K562 (cell line): ENCODE measurements at regions not wholly inside any gene's neighbourhood (a gene's known extent, or its start where the extent isn't known, plus 50 kb on each side); places are given as distances from the start of the nearest gene placed in this dataset.

Experiments used
- ATAC-seq: fragments of 200-7000 bp; cut with Tn5 transposase; 3 replicates; pipeline ENCODE4 v1.9.1; 2020; ENCODE audit warnings: moderate library complexity
- BruUV-seq: library from RNA; stranded (reverse); fragments of 400-500 nt; replicated peaks from 2 replicates; lab custom pipeline; 2021; lab: Mats Ljungman, UMichigan
- CTCF ChIA-PET: fragments of 300-600 bp; formaldehyde crosslinking; extraction: SDS; loops from one replicate; lab custom pipeline; 2021; ENCODE audit warnings: low intra/inter-chr PET ratio; lab: Yijun Ruan, JAX
- POLR2A ChIA-PET: fragments of 300-600, 350-650 bp; sonication (Branson Sonifier 250); formaldehyde crosslinking; extraction: SDS; loops from one replicate; lab custom pipeline; 2021; ENCODE audit warnings: antibody characterized with exemption, inconsistent platforms; lab: Yijun Ruan, JAX
- DNase-seq, 4 experiments: peaks; one replicate each; pipeline versions ENCODE4 v3.0.0 to v3.0.0-alpha.2; 2011 to 2018; ENCODE audit warnings: low spot score in 3 of 4, mixed read lengths in 3 of 4; ENCODE audit errors: extremely low read depth in 1 of 4
- FAIRE-seq: peaks from 2 replicates; lab custom pipeline; 2011; peaks lifted over from hg19 to GRCh38; lab: Jason Lieb, UNC
- H2AFZ ChIP-seq: 2 replicates; pipeline ENCODE4 v1.6.0; 2011; ENCODE audit warnings: low read depth, low read length, control low read depth, inconsistent platforms
- H3K27ac ChIP-seq: fragments of 200-600 bp; 3 replicates; pipeline ENCODE4 v1.8.0; 2011; ENCODE audit warnings: low read depth, mild to moderate bottlenecking, control low read depth, inconsistent platforms, low read length, moderate library complexity, mixed read lengths; ENCODE audit errors: extremely low read depth
- H3K27me3 ChIP-seq, 2 experiments: fragments of 300-600 bp in 1 of 2; 2 replicates in 1 of 2; 3 replicates in 1 of 2; pipeline versions ENCODE4 v1.6.0 to v1.8.0; 2011; ENCODE audit warnings: inconsistent platforms in 2 of 2, low read length in 2 of 2, mild to moderate bottlenecking in 1 of 2, mixed read lengths in 1 of 2, moderate library complexity in 1 of 2; ENCODE audit not compliant: control insufficient read depth in 2 of 2, insufficient read depth in 2 of 2
- H3K36me3 ChIP-seq: fragments of 300-600 bp; 3 replicates; pipeline ENCODE4 v1.8.0; 2011; ENCODE audit warnings: mild to moderate bottlenecking, low read length, inconsistent platforms; ENCODE audit not compliant: control insufficient read depth, insufficient read depth
- H3K4me1 ChIP-seq, 2 experiments: fragments of 200-600 bp in 1 of 2; replicated peaks in 1 of 2; 2 replicates in 1 of 2; 3 replicates in 1 of 2; pipeline versions ENCODE4 v1.5.1 to v1.8.0; 2011; ENCODE audit warnings: inconsistent platforms in 2 of 2, low read length in 2 of 2, mild to moderate bottlenecking in 1 of 2, mixed read lengths in 1 of 2, moderate library complexity in 1 of 2; ENCODE audit not compliant: control insufficient read depth in 2 of 2, insufficient read depth in 2 of 2
- H3K4me2 ChIP-seq: 2 replicates; pipeline ENCODE4 v1.6.1; 2011; ENCODE audit warnings: low read length, control low read depth, inconsistent platforms, mixed read lengths; ENCODE audit not compliant: insufficient read depth
- H3K4me3 ChIP-seq: fragments of 200-600 bp; sonication (generic), shearing (Covaris generic); 2 replicates; pipeline ENCODE4 v1.5.1; 2016; ENCODE audit warnings: control low read depth, inconsistent platforms
- H3K79me2 ChIP-seq: fragments of 200-600 bp; 3 replicates; pipeline ENCODE4 v1.8.0; 2011; ENCODE audit warnings: low read length, inconsistent platforms; ENCODE audit not compliant: control insufficient read depth, insufficient read depth
- H3K9ac ChIP-seq, 2 experiments: 2 replicates each; pipeline versions ENCODE4 v1.6.0 to v1.6.1; 2011; ENCODE audit warnings: low read depth in 2 of 2, low read length in 2 of 2, control low read depth in 1 of 2, inconsistent platforms in 1 of 2, mild to moderate bottlenecking in 1 of 2, mixed read lengths in 1 of 2; ENCODE audit not compliant: insufficient read depth in 1 of 2
- H3K9me1 ChIP-seq: one replicate; pipeline ENCODE4 v1.6.0; 2011; ENCODE audit warnings: inconsistent platforms, mild to moderate bottlenecking, low read length, moderate library complexity; ENCODE audit not compliant: control insufficient read depth, insufficient read depth
- H3K9me3 ChIP-seq: replicated peaks from 2 replicates; pipeline ENCODE4 v1.5.1; 2011; ENCODE audit warnings: low read depth, low read length, inconsistent platforms; ENCODE audit not compliant: control insufficient read depth, insufficient read depth
- H4K20me1 ChIP-seq: replicated peaks from 2 replicates; pipeline ENCODE4 v1.6.1; 2011; ENCODE audit warnings: low read length, inconsistent platforms, mixed read lengths; ENCODE audit not compliant: control insufficient read depth, insufficient read depth
- ARID2 ChIP-seq: fragments of 450-650 bp; IDR thresholded peaks from 2 replicates; pipeline ENCODE4 v1.6.1; 2017; ENCODE audit warnings: antibody characterized with exemption, mild to moderate bottlenecking
- ATF6 ChIP-seq: sonication (generic); formaldehyde crosslinking; IDR thresholded peaks from 2 replicates; pipeline ENCODE4 v1.4.0; 2020; ENCODE audit warnings: mild to moderate bottlenecking, missing genetic modification reagents
- CC2D1A ChIP-seq: fragments of 450-650 bp; IDR thresholded peaks from 2 replicates; pipeline ENCODE4 v1.6.1; 2017; ENCODE audit warnings: mild to moderate bottlenecking
- CHD1 ChIP-seq: fragments of 200-600 bp; sonication (generic); IDR thresholded peaks from one replicate; pipeline ENCODE4 v1.6.1; 2012; ENCODE audit warnings: mild to moderate bottlenecking, moderate library complexity, low read length, inconsistent platforms
- CHD2 ChIP-seq: IDR thresholded peaks from 2 replicates; pipeline ENCODE4 v1.6.1; 2011; ENCODE audit warnings: low read depth, low read length
- E2F1 ChIP-seq: sonication (generic); formaldehyde crosslinking; IDR thresholded peaks from 2 replicates; pipeline ENCODE4 v1.8.1; 2023; ENCODE audit warnings: mild to moderate bottlenecking, missing genetic modification reagents, moderate library complexity
- MXD1 ChIP-seq: fragments of 250-450 bp; sonication (Bioruptor Pico); IDR thresholded peaks from 2 replicates; pipeline ENCODE4 v1.8.0; 2021; ENCODE audit warnings: borderline replicate concordance, mild to moderate bottlenecking, moderate library complexity; ENCODE audit not compliant: poor library complexity, severe bottlenecking
- NCOA4 ChIP-seq: fragments of 450-650 bp; IDR thresholded peaks from 2 replicates; pipeline ENCODE4 v1.6.1; 2018; ENCODE audit warnings: mild to moderate bottlenecking; ENCODE audit not compliant: partially characterized antibody
- NELFE ChIP-seq: IDR thresholded peaks from 2 replicates; pipeline ENCODE4 v1.6.1; 2011; ENCODE audit warnings: mild to moderate bottlenecking; ENCODE audit not compliant: insufficient read depth, insufficient read length
- NFIX ChIP-seq: fragments of 250-450 bp; sonication (Bioruptor Pico); IDR thresholded peaks from 2 replicates; pipeline ENCODE4 v1.4.0; 2020; ENCODE audit warnings: low read depth, mild to moderate bottlenecking, moderate library complexity
- TAF1 ChIP-seq: IDR thresholded peaks from 2 replicates; pipeline ENCODE4 v1.6.1; 2011; ENCODE audit warnings: mild to moderate bottlenecking, low read length, moderate library complexity; ENCODE audit not compliant: insufficient read depth, control insufficient read depth, severe bottlenecking; ENCODE audit errors: extremely low read depth
- TAL1 ChIP-seq: fragments of 450-650 bp; IDR thresholded peaks from 2 replicates; pipeline ENCODE4 v1.6.1; 2016; ENCODE audit warnings: mild to moderate bottlenecking
- THAP12 ChIP-seq: fragments of 250-450 bp; sonication (Bioruptor Pico); IDR thresholded peaks from 2 replicates; pipeline ENCODE4 v1.9.0; 2021; ENCODE audit warnings: mild to moderate bottlenecking, inconsistent platforms
- ZBTB1 ChIP-seq: sonication (generic); formaldehyde crosslinking; IDR thresholded peaks from 2 replicates; pipeline ENCODE4 v1.8.1; 2023; ENCODE audit warnings: missing genetic modification reagents, low read depth, mild to moderate bottlenecking, borderline replicate concordance
- ZNF444 ChIP-seq: fragments of 250-450 bp; sonication (Bioruptor Pico); IDR thresholded peaks from 2 replicates; pipeline ENCODE4 v1.4.0; 2020; ENCODE audit warnings: mild to moderate bottlenecking, moderate library complexity
- ZNF696 ChIP-seq: fragments of 250-450 bp; sonication (Bioruptor Pico); conservative IDR thresholded peaks from 2 replicates; pipeline ENCODE4 v1.4.0; 2020; ENCODE audit warnings: mild to moderate bottlenecking, moderate library complexity
- WGBS: fragments of 100-300 bp; shearing (Covaris generic); methylation state at CpG from one replicate; pipeline ENCODE4 v1.1.6; 2016; ENCODE audit warnings: low coverage, mixed read lengths; ENCODE audit not compliant: insufficient coverage; ENCODE audit errors: missing lambda C conversion rate; 5-methylcytosine and 5-hydroxymethylcytosine counted together
- in situ Hi-C: fragments of 300-500 bp; cut with MboI; formaldehyde crosslinking; loops from 4 replicates; pipeline ENCODE4 v1.15.0; 2018; ENCODE audit warnings: inconsistent platforms, mixed read lengths
- intact Hi-C: fragments of 100-400 bp; cut with micrococcal nuclease; formaldehyde crosslinking; loops from 2 replicates; pipeline ENCODE4 v1.14.2; 2022

GRCh38 chr11:112651386-112651785, 309.8 kb upstream of the NCAM1 start (continued):
- TF ChIP-seq ZBTB1 = no peak

GRCh38 chr11:112652786-112653390, 308.3 kb upstream of the NCAM1 start:
- WGBS = 0% methylated on average over 3 of the region's 3 CpGs
- BruUV-seq = no TSS peak
- DNase-seq = no peak
- no peak overlapping the region for H2AFZ ChIP-seq
- no peaks in the 10 kb centered on the region for H3K79me2 ChIP-seq
- no peak overlapping the region for H3K27ac ChIP-seq
- ChIA-PET POLR2A (no interaction called here), CTCF (no interaction called here)
- H3K36me3 ChIP-seq = no peaks in the 10 kb centered on the region
- intact Hi-C loops = no loop called here
- H3K27me3 ChIP-seq = peaks cover 0 to 4% of the 10 kb centered on the region in 2 experiments; a peak in 1 of 5 replicates
- no peak overlapping the region for H3K4me2 ChIP-seq
- no peaks in the 10 kb centered on the region for H3K4me1 ChIP-seq
- H3K4me3 ChIP-seq = no peak overlapping the region
- ATAC-seq = no peak
- in situ Hi-C loops = no loop called here
- FAIRE-seq = no peak
- H3K9ac ChIP-seq = no peak overlapping the region
- no peaks in the 10 kb centered on the region for H3K9me3 ChIP-seq
- no peaks in the 10 kb centered on the region for H3K9me1 ChIP-seq
- no peaks in the 10 kb centered on the region for H4K20me1 ChIP-seq
- TF ChIP-seq MXD1 (CRISPR knock-in tag) = no peak
- no peak for TF ChIP-seq THAP12 (CRISPR knock-in tag)
- TF ChIP-seq NELFE = no peak
- TF ChIP-seq ZNF444 (CRISPR knock-in tag) = no peak
- no peak for TF ChIP-seq CC2D1A
- no peak for TF ChIP-seq E2F1 (CRISPR knock-in tag)
- TF ChIP-seq ARID2 = no peak
- TF ChIP-seq CHD2 = no peak
- TF ChIP-seq NFIX (CRISPR knock-in tag) = no peak
- no peak for TF ChIP-seq NCOA4
- no peak for TF ChIP-seq TAL1
- no peak for TF ChIP-seq ZNF696 (CRISPR knock-in tag)
- TF ChIP-seq TAF1 = no peak
- TF ChIP-seq ATF6 (CRISPR knock-in tag) = no peak
- no peak for TF ChIP-seq CHD1
